NCI-H128 (cell line): ENCODE measurements at regions not wholly inside any gene's neighbourhood (a gene's known extent, or its start where the extent isn't known, plus 50 kb on each side); places are given as distances from the start of the nearest gene placed in this dataset.

Source experiments
- DNase-seq: peaks from one replicate; lab custom pipeline; 2025; ENCODE audit not compliant: unreplicated experiment; lab: John Stamatoyannopoulos, UW

GRCh38 chr13:107767119-107767518 lies 448.2 kb downstream of the LIG4 start:
- DNase-seq, result no peak

- DNase-seq, result no peak
Observed at GRCh38 chr13:107765724-107766401, 449.5 kb downstream of the LIG4 start.

GRCh38 chr13:107764046-107764445 lies 451.3 kb downstream of the LIG4 start:
- DNase-seq, result no peak

- no peak for DNase-seq
Observed at GRCh38 chr13:107753748-107754147, 461.6 kb downstream of the LIG4 start.

GRCh38 chr13:107753291-107753690 lies 462.0 kb downstream of the LIG4 start:
- no peak for DNase-seq

- DNase-seq, result no peak
Observed at GRCh38 chr13:107743983-107744382, 471.4 kb downstream of the LIG4 start.

GRCh38 chr13:107743526-107743925 lies 471.8 kb downstream of the LIG4 start:
- no peak for DNase-seq

GRCh38 chr13:107743100-107743499 lies 472.2 kb downstream of the LIG4 start:
- no peak for DNase-seq

- DNase-seq, result no peak
Observed at GRCh38 chr13:107742544-107742943, 472.8 kb downstream of the LIG4 start.

GRCh38 chr13:107738004-107738403 lies 477.3 kb downstream of the LIG4 start:
- DNase-seq, result no peak

- no peak for DNase-seq
Observed at GRCh38 chr13:107736731-107737130, 478.6 kb downstream of the LIG4 start.

GRCh38 chr13:107736170-107736569 lies 479.2 kb downstream of the LIG4 start:
- no peak for DNase-seq

GRCh38 chr13:107734891-107735625 lies 480.3 kb downstream of the LIG4 start:
- no peak for DNase-seq

- DNase-seq, result no peak
Observed at GRCh38 chr13:107733276-107733675, 482.1 kb downstream of the LIG4 start.

GRCh38 chr13:107730813-107731212 lies 484.5 kb downstream of the LIG4 start:
- no peak for DNase-seq

- no peak for DNase-seq
Observed at GRCh38 chr13:107721125-107721869, 494.0 kb downstream of the LIG4 start.

GRCh38 chr13:107716741-107717140 lies 498.6 kb downstream of the LIG4 start:
- DNase-seq, result no peak

GRCh38 chr13:107716241-107716640 lies 499.1 kb downstream of the LIG4 start:
- no peak for DNase-seq

GRCh38 chr13:107715496-107715895 lies 499.8 kb downstream of the LIG4 start:
- DNase-seq, result no peak

- no peak for DNase-seq
Observed at GRCh38 chr13:107713314-107713713, 502.0 kb downstream of the LIG4 start.

GRCh38 chr13:107712145-107712860 lies 503.0 kb downstream of the LIG4 start:
- no peak for DNase-seq
